ENCODE measurements at regions not wholly inside any gene's neighbourhood (a gene's known extent, or its start where the extent isn't known, plus 50 kb on each side); places are given as distances from the start of the nearest gene placed in this dataset.

- H3K36me3 ChIP-seq (ENCODE audit: control insufficient read depth in 4 of 4, insufficient read depth in 3 of 4, low read depth in 1 of 4, low read length in 3 of 4): no peaks in the 10 kb centered on the region
- DNase-seq (ENCODE audit: low spot score): no peak
- H3K4me1 ChIP-seq (ENCODE audit: control insufficient read depth in 4 of 4, insufficient read depth in 4 of 4, low read length in 3 of 4): no peaks in the 10 kb centered on the region
- no peak overlapping the region for H3K4me3 ChIP-seq (ENCODE audit: low read depth in 1 of 3, low read length in 3 of 3)
- WGBS: 57% methylated on average over 2 of the region's 2 CpGs
- TF ChIP-seq HNF4G (IDR thresholded peaks at IDR 0.05): no peak
- TF ChIP-seq JUND (IDR thresholded peaks at IDR 0.05): no peak
- TF ChIP-seq SP1 (IDR thresholded peaks at IDR 0.05): no peak
- no peak for TF ChIP-seq RXRA (IDR thresholded peaks at IDR 0.05)
- TF ChIP-seq HNF4A (conservative IDR thresholded peaks at IDR 0.05): no peak
- no peak for TF ChIP-seq ATF3 (IDR thresholded peaks at IDR 0.05)
- TF ChIP-seq REST (IDR thresholded peaks at IDR 0.05): no peak
- TF ChIP-seq FOXA2 (IDR thresholded peaks at IDR 0.05): no peak
- no peak for TF ChIP-seq RAD21 (IDR thresholded peaks at IDR 0.05)
- TF ChIP-seq YY1 (IDR thresholded peaks at IDR 0.05): no peak
- no peak for TF ChIP-seq TAF1 (conservative IDR thresholded peaks at IDR 0.05)
- TF ChIP-seq NR2F2 (IDR thresholded peaks at IDR 0.05): no peak
- TF ChIP-seq CTCF (IDR thresholded peaks at IDR 0.05; ENCODE audit: low read depth, low read length, missing input control): no peak
- no peak for TF ChIP-seq MAX (IDR thresholded peaks at IDR 0.05)
- TF ChIP-seq FOXA1 (IDR thresholded peaks at IDR 0.05): no peak
- no peak for TF ChIP-seq ZBTB33 (IDR thresholded peaks at IDR 0.05)
- no peak for TF ChIP-seq GABPA (IDR thresholded peaks at IDR 0.05 in 1 of 2, conservative IDR thresholded peaks at IDR 0.05 in 1 of 2)
- no peak for TF ChIP-seq EGR1 (IDR thresholded peaks at IDR 0.05; ENCODE audit: low read depth in 2 of 2)
- no peak overlapping the region for H3K27ac ChIP-seq (ENCODE audit: low read depth in 1 of 2, low read length in 2 of 2)
- no peak overlapping the region for H3K9ac ChIP-seq (ENCODE audit: low read depth in 1 of 2, low read length in 2 of 2)
- no peaks in the 10 kb centered on the region for H3K9me3 ChIP-seq (ENCODE audit: control insufficient read depth in 4 of 4, low read length in 3 of 4)
- H3K27me3 ChIP-seq (ENCODE audit: control insufficient read depth in 4 of 4, insufficient read depth in 4 of 4, low read length in 3 of 4): no peaks in the 10 kb centered on the region
Measured at GRCh38 chr20:7665376-7665775, 274.9 kb downstream of the HAO1 start.

Data from liver (tissue), 8 donors.